ENCODE measurements at regions not wholly inside any gene's neighbourhood (a gene's known extent, or its start where the extent isn't known, plus 50 kb on each side); places are given as distances from the start of the nearest gene placed in this dataset.

DNA sequence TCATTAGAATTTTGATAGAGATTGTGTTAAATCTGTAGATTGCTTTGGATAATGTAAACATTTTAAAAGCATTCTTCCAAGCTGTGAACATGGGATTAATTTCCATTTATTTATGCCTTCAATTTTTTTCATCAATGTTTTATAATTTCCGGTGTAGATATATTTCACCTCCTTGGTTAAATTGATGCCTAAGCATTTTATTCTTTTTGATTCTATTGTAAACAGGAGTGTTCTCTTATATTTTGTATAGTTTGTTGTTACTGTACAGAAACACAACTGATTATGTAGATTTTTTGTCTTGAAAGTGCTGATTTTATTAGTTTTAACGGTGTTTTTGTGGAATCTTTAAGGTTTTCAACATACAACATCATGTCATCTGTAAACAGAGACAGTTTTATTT, 355.0 kb downstream of the EDEM1 start:
- BruUV-seq (replicated peaks), result no TSS peak
- FAIRE-seq, result no peak
- POLR2A ChIA-PET, result no interaction called here
- Histone ChIP-seq H3K9me1 (ENCODE audit: control insufficient read depth, insufficient read depth, low read length) (no peaks in the 10 kb centered on the region), H3K4me2 (ENCODE audit: insufficient read depth, low read length) (no peak overlapping the region), H3K79me2 (ENCODE audit: control insufficient read depth, insufficient read depth, low read length) (no peaks in the 10 kb centered on the region), H2AFZ (ENCODE audit: low read depth, low read length) (no peak overlapping the region), H3K4me3 (no peak overlapping the region), H3K9ac (ENCODE audit: insufficient read depth in 1 of 2, low read depth in 2 of 2, low read length in 2 of 2) (no peak overlapping the region), H3K9me3 (replicated peaks; ENCODE audit: control insufficient read depth, insufficient read depth, low read depth, low read length) (peaks cover 11% of the 10 kb centered on the region), H3K27ac (ENCODE audit: extremely low read depth, low read depth, low read length) (no peak overlapping the region), H4K20me1 (replicated peaks; ENCODE audit: control insufficient read depth, insufficient read depth, low read length) (no peaks in the 10 kb centered on the region), H3K36me3 (ENCODE audit: control insufficient read depth, insufficient read depth, low read length) (no peaks in the 10 kb centered on the region), H3K27me3 (ENCODE audit: control insufficient read depth in 2 of 2, insufficient read depth in 2 of 2, low read length in 2 of 2) (no peaks in the 10 kb centered on the region), H3K4me1 (replicated peaks in 1 of 2; ENCODE audit: control insufficient read depth in 2 of 2, insufficient read depth in 2 of 2, low read length in 2 of 2) (no peaks in the 10 kb centered on the region)
- intact Hi-C loops (cut with micrococcal nuclease) (no loop called here), in situ Hi-C loops (cut with MboI) (no loop called here)
- DNase-seq (ENCODE audit: extremely low read depth in 1 of 4, low spot score in 3 of 4), result no peak
- CTCF ChIA-PET (ENCODE audit: low intra/inter-chr PET ratio), result no interaction called here
- ATAC-seq, result no peak
- TF ChIP-seq ZNF316 (IDR thresholded peaks at IDR 0.05) (peak; percentile 77), C11orf30 (IDR thresholded peaks at IDR 0.05; ENCODE audit: low read depth) (peak; percentile 53; the same call in 1 of the 2 replicates)
- TF ChIP-seq, protein P1, sequence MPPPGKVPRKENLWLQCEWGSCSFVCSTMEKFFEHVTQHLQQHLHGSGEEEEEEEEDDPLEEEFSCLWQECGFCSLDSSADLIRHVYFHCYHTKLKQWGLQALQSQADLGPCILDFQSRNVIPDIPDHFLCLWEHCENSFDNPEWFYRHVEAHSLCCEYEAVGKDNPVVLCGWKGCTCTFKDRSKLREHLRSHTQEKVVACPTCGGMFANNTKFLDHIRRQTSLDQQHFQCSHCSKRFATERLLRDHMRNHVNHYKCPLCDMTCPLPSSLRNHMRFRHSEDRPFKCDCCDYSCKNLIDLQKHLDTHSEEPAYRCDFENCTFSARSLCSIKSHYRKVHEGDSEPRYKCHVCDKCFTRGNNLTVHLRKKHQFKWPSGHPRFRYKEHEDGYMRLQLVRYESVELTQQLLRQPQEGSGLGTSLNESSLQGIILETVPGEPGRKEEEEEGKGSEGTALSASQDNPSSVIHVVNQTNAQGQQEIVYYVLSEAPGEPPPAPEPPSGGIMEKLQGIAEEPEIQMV (tag; conservative IDR thresholded peaks at IDR 0.05; ENCODE audit: low read depth), result no peak
- 52% methylated on average over 2 of the region's 2 CpGs for WGBS (ENCODE audit: insufficient coverage, low coverage, missing lambda C conversion rate)

DNA sequence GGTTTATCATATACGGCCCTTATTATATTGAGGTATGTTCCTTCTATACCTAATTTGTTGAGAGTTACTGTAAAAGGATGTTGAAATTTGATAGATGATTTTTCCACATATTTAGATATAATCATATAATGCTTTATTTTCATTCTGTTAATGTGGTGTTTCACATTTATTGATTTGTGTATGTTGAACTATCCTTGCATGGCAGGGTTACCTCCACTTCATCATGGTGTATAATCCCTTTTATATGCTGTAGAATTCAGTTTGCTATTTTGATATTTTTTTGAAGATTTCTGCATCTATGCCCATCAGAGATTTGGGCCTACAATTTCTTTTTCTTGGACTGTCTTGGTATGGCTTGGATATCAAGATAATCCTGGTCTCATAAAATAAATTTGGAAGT, 355.5 kb downstream of the EDEM1 start:
- no peak overlapping the region for H3K9ac ChIP-seq (ENCODE audit: insufficient read depth in 1 of 2, low read depth in 2 of 2, low read length in 2 of 2)
- DNase-seq (ENCODE audit: extremely low read depth in 1 of 4, low spot score in 3 of 4), result no peak
- no peak overlapping the region for H3K4me2 ChIP-seq (ENCODE audit: insufficient read depth, low read length)
- in situ Hi-C loops (cut with MboI), result no loop called here
- no peaks in the 10 kb centered on the region for H3K79me2 ChIP-seq (ENCODE audit: control insufficient read depth, insufficient read depth, low read length)
- H3K27me3 ChIP-seq (ENCODE audit: control insufficient read depth in 2 of 2, insufficient read depth in 2 of 2, low read length in 2 of 2), result no peaks in the 10 kb centered on the region
- no peak overlapping the region for H2AFZ ChIP-seq (ENCODE audit: low read depth, low read length)
- ChIA-PET POLR2A (no interaction called here), CTCF (ENCODE audit: low intra/inter-chr PET ratio) (no interaction called here)
- BruUV-seq (replicated peaks), result no TSS peak
- H3K4me3 ChIP-seq, result no peak overlapping the region
- intact Hi-C loops (cut with micrococcal nuclease), result no loop called here
- H3K4me1 ChIP-seq (replicated peaks in 1 of 2; ENCODE audit: control insufficient read depth in 2 of 2, insufficient read depth in 2 of 2, low read length in 2 of 2), result no peaks in the 10 kb centered on the region
- H3K36me3 ChIP-seq (ENCODE audit: control insufficient read depth, insufficient read depth, low read length), result no peaks in the 10 kb centered on the region
- H3K9me3 ChIP-seq (replicated peaks; ENCODE audit: control insufficient read depth, insufficient read depth, low read depth, low read length), result peaks cover 11% of the 10 kb centered on the region
- TF ChIP-seq ZNF324 (CRISPR knock-in tag; IDR thresholded peaks at IDR 0.05) (peak; percentile 97), ARHGAP35 (IDR thresholded peaks at IDR 0.05; ENCODE audit: partially characterized antibody) (no peak), RFX1 (IDR thresholded peaks at IDR 0.05) (no peak)
- H4K20me1 ChIP-seq (replicated peaks; ENCODE audit: control insufficient read depth, insufficient read depth, low read length), result no peaks in the 10 kb centered on the region
- H3K9me1 ChIP-seq (ENCODE audit: control insufficient read depth, insufficient read depth, low read length), result no peaks in the 10 kb centered on the region
- no peak for ATAC-seq
- FAIRE-seq, result no peak
- 0% methylated on average over 1 of the region's 1 CpG for whole genome bisulfite sequencing (ENCODE audit: insufficient coverage, low coverage, missing lambda C conversion rate)
- H3K27ac ChIP-seq (ENCODE audit: extremely low read depth, low read depth, low read length), result no peak overlapping the region
